Heart left ventricle (tissue), 13 donors: ENCODE measurements at regions not wholly inside any gene's neighbourhood (a gene's known extent, or its start where the extent isn't known, plus 50 kb on each side); places are given as distances from the start of the nearest gene placed in this dataset.

Source experiments
- POLR2A ChIP-seq, 2 donors: fragments of 450-650 bp; IDR thresholded peaks; one replicate each; pipeline ENCODE4 v1.6.1; 2017; ENCODE audit warnings: antibody characterized with exemption in 2 of 2, mild to moderate bottlenecking in 2 of 2, moderate library complexity in 2 of 2
- TF ChIP-seq, protein P1 (sequence below), 12 donors: fragments of 200-600 bp; sonication (generic) in 4 of 12; IDR thresholded peaks; one replicate each; pipeline versions ENCODE4 v1.5.0 to v1.8.0; 2018 to 2022; ENCODE audit warnings: antibody characterized with exemption in 12 of 12, mild to moderate bottlenecking in 5 of 12
- donor health status: ischemic (EF 13 %, LVEDD 7.1; RV severe dilation, severe dysfunction).
- donor health status: DM: no; HTN: yes; CAD: no.
- donor health status: DM: no; HTN: no; CAD: no.
- donor health status: ischemic (EF 25% LVEDD 6.9; RV normal size, moderate dysfunction).
- donor health status: ischemic (EF 25% LVEDD 5.7; RV mildly dilated, moderate dysfunction).
- donor health status: ischemic (EF 35%, LVEDD 5.7; RV mildly dilated, moderate dysfunction).
- donor health status: nonischemic (EF 11% LVEDD 7.7; RV severe dilation, severe dysfunction).
- donor health status: DM: yes; HTN: yes; CAD: no.
- donor health status: PGD.
- donor health status: ischemic (EF 29% LVEDD 5.4; RV normal size, mild dysfunction).
- donor health status: nonischemic (EF 23%, LVEDD 6.1; RV moderate dilation, normal function).

- TF ChIP-seq, protein P1, sequence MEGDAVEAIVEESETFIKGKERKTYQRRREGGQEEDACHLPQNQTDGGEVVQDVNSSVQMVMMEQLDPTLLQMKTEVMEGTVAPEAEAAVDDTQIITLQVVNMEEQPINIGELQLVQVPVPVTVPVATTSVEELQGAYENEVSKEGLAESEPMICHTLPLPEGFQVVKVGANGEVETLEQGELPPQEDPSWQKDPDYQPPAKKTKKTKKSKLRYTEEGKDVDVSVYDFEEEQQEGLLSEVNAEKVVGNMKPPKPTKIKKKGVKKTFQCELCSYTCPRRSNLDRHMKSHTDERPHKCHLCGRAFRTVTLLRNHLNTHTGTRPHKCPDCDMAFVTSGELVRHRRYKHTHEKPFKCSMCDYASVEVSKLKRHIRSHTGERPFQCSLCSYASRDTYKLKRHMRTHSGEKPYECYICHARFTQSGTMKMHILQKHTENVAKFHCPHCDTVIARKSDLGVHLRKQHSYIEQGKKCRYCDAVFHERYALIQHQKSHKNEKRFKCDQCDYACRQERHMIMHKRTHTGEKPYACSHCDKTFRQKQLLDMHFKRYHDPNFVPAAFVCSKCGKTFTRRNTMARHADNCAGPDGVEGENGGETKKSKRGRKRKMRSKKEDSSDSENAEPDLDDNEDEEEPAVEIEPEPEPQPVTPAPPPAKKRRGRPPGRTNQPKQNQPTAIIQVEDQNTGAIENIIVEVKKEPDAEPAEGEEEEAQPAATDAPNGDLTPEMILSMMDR (IDR thresholded peaks at IDR 0.05): no peak
- no peak for TF ChIP-seq POLR2A (IDR thresholded peaks at IDR 0.05)
These were observed 571.1 kb downstream of the CPS1 start for GRCh38 chr2:211127501-211127900.
